ENCODE measurements at regions not wholly inside any gene's neighbourhood (a gene's known extent, or its start where the extent isn't known, plus 50 kb on each side); places are given as distances from the start of the nearest gene placed in this dataset.

- peaks cover 4 to 11% of the 10 kb centered on the region in 2 experiments for H3K27me3 ChIP-seq (ENCODE audit: control insufficient read depth in 1 of 2, insufficient read depth in 2 of 2, low read length in 2 of 2)
- Mint-ChIP-seq H3K27ac (no peak overlapping the region), H3K36me3 (ENCODE audit: low read depth) (no peaks in the 10 kb centered on the region), H3K4me1 (ENCODE audit: low read depth) (no peaks in the 10 kb centered on the region), H3K9me3 (no peaks in the 10 kb centered on the region), H3K4me3 (no peak overlapping the region), H3K27me3 (peaks cover 22% of the 10 kb centered on the region)
- peaks cover 5 to 8% of the 10 kb centered on the region in 2 experiments for H3K9me3 ChIP-seq (ENCODE audit: control insufficient read depth in 1 of 2, insufficient read depth in 1 of 2, low read length in 2 of 2)
- ChIA-PET CTCF (no interaction called here), POLR2A (no interaction called here)
- no peaks in the 10 kb centered on the region for H3K4me1 ChIP-seq (ENCODE audit: insufficient read depth, low read length)
- H3K36me3 ChIP-seq (ENCODE audit: insufficient read depth, low read length), result no peaks in the 10 kb centered on the region
- no peak overlapping the region for H3K27ac ChIP-seq (ENCODE audit: low read depth in 1 of 2, low read length in 2 of 2)
- H3K4me3 ChIP-seq (ENCODE audit: low read length), result no peak overlapping the region
- no peak for ATAC-seq (ENCODE audit: poor library complexity)
- TF ChIP-seq CTCF (IDR thresholded peaks at IDR 0.05), result no peak
- intact Hi-C loops (cut with DNase I, micrococcal nuclease), result no loop called here
- DNase-seq, result no peak
These were observed 85.5 kb upstream of the ABI1 start for GRCh38 chr10:26946102-26946811.

GRCh38 chr10:26944261-26944882 is 83.6 kb upstream of the ABI1 start:
- peak in 2 of 14 experiments; percentile 38 to 66 for DNase-seq

GRCh38 chr10:26939962-26940354 is 79.2 kb upstream of the ABI1 start:
- no peaks in the 10 kb centered on the region for H3K9me3 ChIP-seq (ENCODE audit: control insufficient read depth in 1 of 2, insufficient read depth in 1 of 2, low read length in 2 of 2)
- CTCF ChIA-PET, result no interaction called here
- H3K9me3 Mint-ChIP-seq, result no peaks in the 10 kb centered on the region
- no peak overlapping the region for H3K27ac ChIP-seq (ENCODE audit: low read depth in 1 of 2, low read length in 2 of 2)
- H3K4me1 Mint-ChIP-seq (ENCODE audit: low read depth), result no peaks in the 10 kb centered on the region
- H3K27ac Mint-ChIP-seq, result no peak overlapping the region
- H3K4me1 ChIP-seq (ENCODE audit: insufficient read depth, low read length), result no peaks in the 10 kb centered on the region
- no peak overlapping the region for H3K4me3 ChIP-seq (ENCODE audit: low read length)
- no peak for TF ChIP-seq CTCF (IDR thresholded peaks at IDR 0.05)
- intact Hi-C loops (cut with DNase I, micrococcal nuclease), result no loop called here
- ATAC-seq (ENCODE audit: poor library complexity), result no peak
- no peak overlapping the region for H3K4me3 Mint-ChIP-seq
- no peaks in the 10 kb centered on the region for H3K36me3 ChIP-seq (ENCODE audit: insufficient read depth, low read length)
- peaks cover 6% of the 10 kb centered on the region for H3K27me3 Mint-ChIP-seq
- no peaks in the 10 kb centered on the region for H3K36me3 Mint-ChIP-seq (ENCODE audit: low read depth)
- peaks cover 0 to 4% of the 10 kb centered on the region in 2 experiments for H3K27me3 ChIP-seq (ENCODE audit: control insufficient read depth in 1 of 2, insufficient read depth in 2 of 2, low read length in 2 of 2)
- POLR2A ChIA-PET, result no interaction called here
- no peak for DNase-seq

More at GRCh38 chr10:26944261-26944882, 83.6 kb upstream of the ABI1 start:
- peak; percentile 54 for ATAC-seq (ENCODE audit: poor library complexity)
- POLR2A ChIA-PET, result no interaction called here
- Mint-ChIP-seq H3K9me3 (no peaks in the 10 kb centered on the region), H3K27me3 (peaks cover 22% of the 10 kb centered on the region), H3K4me3 (no peak overlapping the region), H3K36me3 (ENCODE audit: low read depth) (no peaks in the 10 kb centered on the region), H3K4me1 (ENCODE audit: low read depth) (no peaks in the 10 kb centered on the region), H3K27ac (peak overlapping the region; percentile 61)
- Histone ChIP-seq H3K4me3 (ENCODE audit: low read length) (no peak overlapping the region), H3K27ac (ENCODE audit: low read depth in 1 of 2, low read length in 2 of 2) (no peak overlapping the region), H3K9me3 (ENCODE audit: control insufficient read depth in 1 of 2, insufficient read depth in 1 of 2, low read length in 2 of 2) (peaks cover 0 to 5% of the 10 kb centered on the region in 2 experiments), H3K4me1 (ENCODE audit: insufficient read depth, low read length) (no peaks in the 10 kb centered on the region), H3K36me3 (ENCODE audit: insufficient read depth, low read length) (no peaks in the 10 kb centered on the region), H3K27me3 (ENCODE audit: control insufficient read depth in 1 of 2, insufficient read depth in 2 of 2, low read length in 2 of 2) (peaks cover 4 to 11% of the 10 kb centered on the region in 2 experiments)
- TF ChIP-seq CTCF (IDR thresholded peaks at IDR 0.05), result no peak
- intact Hi-C loops (cut with DNase I, micrococcal nuclease), result no loop called here
- CTCF ChIA-PET, result no interaction called here

Measured in CD4-positive, alpha-beta T cell (primary cell).